CD4-positive, alpha-beta T cell treated with Interferon gamma for 1 hour (primary cell): ENCODE measurements at regions not wholly inside any gene's neighbourhood (a gene's known extent, or its start where the extent isn't known, plus 50 kb on each side); places are given as distances from the start of the nearest gene placed in this dataset.

Experiments used
- DNase-seq: peaks from one replicate; pipeline ENCODE4 v3.0.0-alpha.2; 2020

- no peak for DNase-seq
Measured at GRCh38 chr7:68266004-68266579, 1269.5 kb downstream of the TYW1 start.

GRCh38 chr7:68267486-68267885 lies 1270.9 kb downstream of the TYW1 start:
- DNase-seq, result no peak

GRCh38 chr7:68269405-68269804 lies 1272.8 kb downstream of the TYW1 start:
- DNase-seq, result no peak

GRCh38 chr7:68272507-68272906 lies 1275.9 kb downstream of the TYW1 start:
- DNase-seq, result no peak

GRCh38 chr7:68276725-68277124 lies 1280.1 kb downstream of the TYW1 start:
- DNase-seq, result no peak

GRCh38 chr7:68279827-68280400 lies 1283.3 kb downstream of the TYW1 start:
- DNase-seq, result no peak

- DNase-seq, result no peak
Measured at GRCh38 chr7:68280931-68281330, 1284.3 kb downstream of the TYW1 start.

- DNase-seq, result no peak
Measured at GRCh38 chr7:68288144-68288593, 1291.5 kb downstream of the TYW1 start.

- no peak for DNase-seq
Measured at GRCh38 chr7:68291710-68292109, 1295.1 kb downstream of the TYW1 start.

- DNase-seq, result no peak
Measured at GRCh38 chr7:68295386-68295785, 1298.8 kb downstream of the TYW1 start.

GRCh38 chr7:68304536-68304935 lies 1293.7 kb upstream of the AUTS2 start:
- no peak for DNase-seq

- no peak for DNase-seq
Measured at GRCh38 chr7:68306692-68307107, 1291.6 kb upstream of the AUTS2 start.

- no peak for DNase-seq
Measured at GRCh38 chr7:68309271-68309670, 1289.0 kb upstream of the AUTS2 start.

GRCh38 chr7:68309806-68310205 lies 1288.5 kb upstream of the AUTS2 start:
- DNase-seq, result no peak

- DNase-seq, result no peak
Measured at GRCh38 chr7:68311958-68312357, 1286.3 kb upstream of the AUTS2 start.

- DNase-seq, result no peak
Measured at GRCh38 chr7:68313806-68314205, 1284.5 kb upstream of the AUTS2 start.

- no peak for DNase-seq
Measured at GRCh38 chr7:68314208-68314607, 1284.1 kb upstream of the AUTS2 start.

GRCh38 chr7:68317476-68317875 lies 1280.8 kb upstream of the AUTS2 start:
- no peak for DNase-seq

- no peak for DNase-seq
Measured at GRCh38 chr7:68319061-68319460, 1279.2 kb upstream of the AUTS2 start.

GRCh38 chr7:68321076-68321639 lies 1277.1 kb upstream of the AUTS2 start:
- DNase-seq, result no peak

- no peak for DNase-seq
Measured at GRCh38 chr7:68321776-68322496, 1276.3 kb upstream of the AUTS2 start.

GRCh38 chr7:68324621-68325020 lies 1273.7 kb upstream of the AUTS2 start:
- DNase-seq, result no peak

- DNase-seq, result no peak
Measured at GRCh38 chr7:68334216-68334615, 1264.1 kb upstream of the AUTS2 start.

GRCh38 chr7:68334636-68335272 lies 1263.5 kb upstream of the AUTS2 start:
- no peak for DNase-seq
